Right lobe of liver (tissue), 4 donors: ENCODE measurements at regions not wholly inside any gene's neighbourhood (a gene's known extent, or its start where the extent isn't known, plus 50 kb on each side); places are given as distances from the start of the nearest gene placed in this dataset.

Source experiments
- CTCF ChIP-seq, 4 donors: fragments of 200-600 bp in 3 of 4; fragments of 450-650 bp in 1 of 4; IDR thresholded peaks; one replicate each; pipeline versions ENCODE4 v1.5.1 to v1.8.0; 2016 to 2022; ENCODE audit warnings: antibody characterized with exemption in 4 of 4, mild to moderate bottlenecking in 2 of 4
- POLR2A ChIP-seq: fragments of 450-650 bp; IDR thresholded peaks from one replicate; pipeline ENCODE4 v1.6.1; 2017; ENCODE audit warnings: antibody characterized with exemption, mild to moderate bottlenecking
- donor health status: DM: no; HTN: no; CAD: no.
- donor health status: DM: no; HTN: no; CAD: no.
- donor health status: DM: no; HTN: yes; CAD: no.

GRCh38 chr5:118326481-118327045 lies 661.8 kb downstream of the DTWD2 start:
- TF ChIP-seq POLR2A (no peak), CTCF (IDR thresholded peaks at IDR 0.05) (no peak)
